ENCODE measurements at regions not wholly inside any gene's neighbourhood (a gene's known extent, or its start where the extent isn't known, plus 50 kb on each side); places are given as distances from the start of the nearest gene placed in this dataset.

DNA sequence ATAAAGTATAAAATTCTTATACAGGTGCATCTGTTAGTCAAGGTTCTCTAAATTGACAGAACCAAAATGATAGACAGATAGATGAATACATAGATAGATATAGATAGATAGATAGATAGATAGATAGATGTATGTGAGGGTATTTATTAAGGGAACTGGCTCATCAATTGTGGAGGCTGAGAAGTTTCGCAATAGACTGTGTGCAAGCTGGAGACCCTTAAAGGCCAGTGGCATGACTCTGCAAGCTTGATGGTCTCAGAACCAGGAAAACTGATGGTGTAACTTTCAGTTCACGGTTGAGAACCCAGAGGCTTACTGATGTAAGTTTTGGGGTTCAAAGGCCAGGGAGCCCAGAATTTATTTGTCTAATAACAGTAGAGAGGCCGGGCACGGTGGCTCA is 1123.7 kb upstream of the CADM2 start:
- no peak overlapping the region for H3K27ac Mint-ChIP-seq
- DNase-seq = no peak

DNA sequence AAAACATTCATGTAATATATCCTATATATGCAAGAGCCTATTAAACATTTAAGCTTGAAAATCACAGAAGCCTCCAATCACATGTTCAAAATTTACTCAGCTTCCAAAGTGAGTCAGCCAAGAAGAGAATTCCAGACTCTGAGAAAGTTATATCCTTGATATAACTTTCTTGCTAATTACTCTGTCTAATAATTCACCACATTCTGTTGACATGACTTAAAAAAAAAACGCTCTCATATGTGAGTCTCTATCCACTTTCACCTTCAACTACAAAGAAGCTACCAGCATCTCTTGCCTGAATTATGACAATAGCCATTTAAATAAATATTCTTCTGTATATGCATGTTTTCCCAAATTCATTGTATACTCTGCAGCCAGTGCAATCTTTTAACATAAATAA is 1116.3 kb upstream of the CADM2 start:
- no peak overlapping the region for H3K4me3 Mint-ChIP-seq
- no peak overlapping the region for H3K27ac Mint-ChIP-seq
- H3K9me3 Mint-ChIP-seq = peaks cover 0 to 5% (median 0%) of the 10 kb centered on the region in 7 donors
- H3K27me3 Mint-ChIP-seq = no peaks in the 10 kb centered on the region
- H3K4me1 Mint-ChIP-seq = no peaks in the 10 kb centered on the region
- DNase-seq (no peak), ATAC-seq (ENCODE audit: low read depth in 2 of 2) (no peak)
- H3K36me3 Mint-ChIP-seq = no peaks in the 10 kb centered on the region

More for the DNA sequence above, 1123.7 kb upstream of the CADM2 start:
- H3K4me1 Mint-ChIP-seq = no peaks in the 10 kb centered on the region
- ATAC-seq (ENCODE audit: low read depth in 2 of 2) = no peak
- no peaks in the 10 kb centered on the region for H3K36me3 Mint-ChIP-seq
- H3K4me3 Mint-ChIP-seq = no peak overlapping the region
- H3K27me3 Mint-ChIP-seq = no peaks in the 10 kb centered on the region
- H3K9me3 Mint-ChIP-seq = peaks cover 0 to 5% (median 0%) of the 10 kb centered on the region in 7 donors

DNA sequence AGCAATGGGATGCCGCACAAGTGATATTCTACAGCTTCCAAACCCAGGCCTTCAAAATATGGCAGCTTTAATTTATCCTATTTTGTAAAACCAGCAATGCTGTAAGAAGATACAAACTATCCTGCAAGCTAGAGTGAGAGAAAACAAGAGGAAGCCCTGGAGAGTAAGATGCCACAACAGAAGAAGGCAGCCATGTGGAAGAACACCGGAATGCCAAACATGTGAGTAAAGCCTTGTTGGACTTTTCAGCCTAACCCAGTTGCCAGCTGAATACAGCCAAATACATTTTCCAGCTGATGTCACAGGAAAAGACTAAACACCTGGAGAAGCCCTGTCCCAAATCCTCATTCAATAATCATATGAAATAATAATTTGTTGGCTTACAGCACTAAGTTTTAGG is 1115.1 kb upstream of the CADM2 start:
- Mint-ChIP-seq H3K4me3 (no peak overlapping the region), H3K27ac (no peak overlapping the region), H3K27me3 (no peaks in the 10 kb centered on the region), H3K4me1 (no peaks in the 10 kb centered on the region), H3K9me3 (peaks cover 0 to 5% (median 0%) of the 10 kb centered on the region in 7 donors), H3K36me3 (no peaks in the 10 kb centered on the region)
- no peak for DNase-seq
- ATAC-seq (ENCODE audit: low read depth in 2 of 2) = no peak

DNA sequence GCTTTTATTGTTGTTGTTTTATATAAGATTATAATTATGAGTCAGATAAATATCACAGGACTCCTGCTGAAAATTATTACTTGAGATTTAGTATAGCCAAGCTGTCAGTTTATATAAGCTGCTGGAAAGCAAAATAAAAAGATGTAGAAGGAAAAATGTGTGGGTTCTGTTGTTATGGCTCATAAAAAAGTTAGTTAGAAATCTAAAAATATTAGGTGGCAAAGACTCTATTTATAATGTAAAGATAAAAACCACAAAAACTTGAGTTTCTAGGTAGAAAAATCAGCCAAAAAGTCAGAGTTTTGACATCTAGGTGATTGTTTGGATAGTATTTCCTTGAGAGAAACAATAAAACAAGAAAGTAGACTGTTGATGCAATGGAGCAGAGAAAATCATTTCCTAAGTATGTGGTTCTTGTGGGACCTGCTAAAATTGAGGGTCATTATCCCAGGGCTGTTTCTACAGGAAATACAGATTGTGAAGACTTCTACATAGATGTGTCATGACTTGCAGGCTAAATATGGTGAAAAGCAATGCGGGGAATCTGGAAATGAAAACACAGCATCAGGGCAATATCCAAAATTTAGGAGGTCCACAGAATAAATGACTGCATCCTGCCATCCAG is 1109.6 kb upstream of the CADM2 start:
- DNase-seq (no peak), ATAC-seq (ENCODE audit: low read depth in 2 of 2) (no peak)
- H3K27ac Mint-ChIP-seq = no peak overlapping the region
- peaks cover 0 to 5% (median 0%) of the 10 kb centered on the region in 7 donors for H3K9me3 Mint-ChIP-seq
- no peaks in the 10 kb centered on the region for H3K27me3 Mint-ChIP-seq
- H3K4me3 Mint-ChIP-seq = no peak overlapping the region
- no peaks in the 10 kb centered on the region for H3K4me1 Mint-ChIP-seq
- H3K36me3 Mint-ChIP-seq = no peaks in the 10 kb centered on the region

DNA sequence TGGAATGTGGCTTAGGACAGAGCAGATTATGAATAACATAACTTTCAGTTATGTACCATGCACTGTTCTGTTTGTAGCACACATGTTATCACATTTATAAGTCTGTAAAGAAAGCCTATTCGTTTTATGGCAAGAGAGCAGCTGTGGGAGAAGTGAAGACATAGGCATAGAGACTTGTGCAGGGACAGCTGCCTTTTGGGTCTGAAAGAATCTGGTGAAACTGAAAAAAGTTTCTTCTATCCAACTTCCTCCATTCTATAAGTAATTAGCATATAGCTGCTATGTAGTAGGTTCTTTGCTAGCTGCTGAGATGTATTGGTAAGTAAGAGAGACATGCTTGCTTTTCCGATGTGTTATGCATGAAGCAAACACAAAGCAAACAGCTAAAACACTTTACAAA is 1095.4 kb upstream of the CADM2 start:
- Mint-ChIP-seq H3K9me3 (peaks cover 0 to 14% (median 4%) of the 10 kb centered on the region in 7 donors), H3K36me3 (no peaks in the 10 kb centered on the region), H3K4me1 (no peaks in the 10 kb centered on the region), H3K4me3 (no peak overlapping the region), H3K27ac (no peak overlapping the region), H3K27me3 (no peaks in the 10 kb centered on the region)
- ATAC-seq (ENCODE audit: low read depth in 2 of 2) = no peak
- DNase-seq = no peak

DNA sequence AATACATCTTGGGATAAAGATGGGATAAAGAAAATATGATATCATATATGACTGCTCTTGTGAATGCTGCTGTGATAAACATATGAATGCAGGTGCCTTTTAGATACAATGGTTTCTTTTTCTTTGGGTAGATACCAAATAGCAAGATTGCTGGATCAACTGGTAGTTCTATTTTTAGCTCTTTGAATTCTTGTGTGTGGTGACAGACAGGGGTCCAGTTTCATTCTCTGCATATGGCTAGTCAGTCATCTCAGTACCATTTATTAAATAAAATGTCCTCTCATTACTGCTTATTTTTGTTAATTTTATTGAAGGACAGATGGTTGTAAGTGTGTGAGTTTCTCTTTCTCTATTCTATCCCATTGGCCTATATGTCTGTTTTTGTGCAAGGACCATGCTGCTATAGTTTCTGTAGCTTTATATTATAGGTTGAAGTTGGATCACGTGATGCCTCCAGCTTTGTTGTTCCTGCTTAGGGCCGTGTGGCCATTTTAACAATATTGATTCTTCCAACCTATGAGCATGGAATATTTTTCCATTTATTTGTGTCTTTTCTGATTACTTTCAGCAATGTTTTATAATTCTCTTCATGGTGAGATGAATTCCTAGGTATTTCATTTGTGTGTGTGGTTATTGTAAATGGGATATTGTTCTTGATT is 1089.8 kb upstream of the CADM2 start:
- H3K27me3 Mint-ChIP-seq = no peaks in the 10 kb centered on the region
- no peaks in the 10 kb centered on the region for H3K4me1 Mint-ChIP-seq
- H3K36me3 Mint-ChIP-seq = no peaks in the 10 kb centered on the region
- H3K9me3 Mint-ChIP-seq = peaks cover 0 to 11% (median 3%) of the 10 kb centered on the region in 7 donors
- no peak overlapping the region for H3K27ac Mint-ChIP-seq
- H3K4me3 Mint-ChIP-seq = no peak overlapping the region
- DNase-seq (no peak), ATAC-seq (ENCODE audit: low read depth in 2 of 2) (no peak)

DNA sequence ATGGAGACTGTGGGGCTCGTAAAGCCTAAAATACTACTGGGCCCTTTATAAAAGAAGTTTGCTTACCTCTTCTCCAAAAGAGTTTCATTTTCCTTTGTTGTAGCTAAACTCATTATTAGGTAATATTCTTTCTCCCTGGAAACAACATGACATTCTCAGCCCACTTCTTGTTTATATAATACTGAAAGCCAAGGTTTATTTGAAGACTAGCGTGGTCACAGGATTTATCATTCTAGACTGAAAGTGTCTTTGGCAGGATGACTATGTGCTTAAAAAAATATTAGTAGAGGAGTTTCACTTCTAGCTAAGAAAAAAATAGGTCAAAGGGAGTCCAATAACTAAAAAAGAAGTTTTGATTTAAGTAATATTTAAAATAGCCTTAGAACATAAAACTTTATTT is 1085.2 kb upstream of the CADM2 start:
- no peak for ATAC-seq (ENCODE audit: low read depth in 2 of 2)

DNA sequence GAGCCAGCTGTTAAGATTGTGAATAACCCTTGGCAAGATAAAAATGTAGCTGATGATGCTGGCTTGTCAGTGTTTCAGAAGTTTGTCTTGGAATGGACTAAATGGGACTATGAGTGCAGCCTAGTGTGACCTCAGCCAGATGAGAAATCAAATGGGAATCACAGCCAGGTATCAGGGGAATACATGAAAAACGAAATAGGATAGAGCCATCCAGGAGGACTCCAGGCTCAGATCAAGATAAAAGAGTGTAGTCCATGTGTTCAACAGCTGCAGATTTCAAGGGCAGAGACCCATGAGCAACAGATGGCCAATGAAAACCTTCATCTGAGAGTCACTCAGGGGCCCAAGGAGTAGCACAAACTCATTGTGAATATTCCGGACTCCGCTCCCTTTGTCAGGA is 1080.9 kb upstream of the CADM2 start:
- H3K27ac Mint-ChIP-seq = no peak overlapping the region
- DNase-seq (no peak), ATAC-seq (ENCODE audit: low read depth in 2 of 2) (no peak)
- no peak overlapping the region for H3K4me3 Mint-ChIP-seq
- H3K27me3 Mint-ChIP-seq = no peaks in the 10 kb centered on the region
- H3K9me3 Mint-ChIP-seq = peaks cover 0 to 10% (median 3%) of the 10 kb centered on the region in 7 donors
- no peaks in the 10 kb centered on the region for H3K36me3 Mint-ChIP-seq
- H3K4me1 Mint-ChIP-seq = no peaks in the 10 kb centered on the region

More for the DNA sequence above, 1085.2 kb upstream of the CADM2 start:
- H3K4me1 Mint-ChIP-seq = no peaks in the 10 kb centered on the region
- DNase-seq = no peak
- H3K4me3 Mint-ChIP-seq = no peak overlapping the region
- H3K27me3 Mint-ChIP-seq = no peaks in the 10 kb centered on the region
- no peak overlapping the region for H3K27ac Mint-ChIP-seq
- H3K36me3 Mint-ChIP-seq = no peaks in the 10 kb centered on the region
- peaks cover 0 to 11% (median 4%) of the 10 kb centered on the region in 7 donors for H3K9me3 Mint-ChIP-seq

DNA sequence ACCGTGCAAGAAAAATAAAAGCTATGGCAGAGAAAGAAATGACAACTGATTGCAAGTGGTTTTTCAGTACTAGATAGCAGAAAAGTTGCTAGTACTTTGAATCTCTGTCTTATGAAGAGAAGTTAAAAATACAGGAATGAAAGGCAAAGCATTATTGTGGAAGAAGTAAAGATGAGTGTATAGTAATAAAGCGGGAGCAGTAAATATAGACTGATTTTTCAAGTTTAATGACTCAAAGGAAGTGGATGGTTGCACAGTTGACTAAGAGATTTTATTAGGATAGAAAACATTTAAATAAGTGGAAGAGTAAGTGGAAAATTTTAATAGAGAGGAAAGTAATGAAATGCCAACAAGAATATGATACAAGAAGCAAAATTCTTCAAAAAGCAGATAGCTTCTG is 1076.1 kb upstream of the CADM2 start:
- no peak for ATAC-seq (ENCODE audit: low read depth in 2 of 2)
- H3K27ac Mint-ChIP-seq = no peak overlapping the region
- no peak overlapping the region for H3K4me3 Mint-ChIP-seq
- peaks cover 0 to 4% (median 0%) of the 10 kb centered on the region in 7 donors for H3K9me3 Mint-ChIP-seq
- H3K27me3 Mint-ChIP-seq = no peaks in the 10 kb centered on the region
- H3K36me3 Mint-ChIP-seq = no peaks in the 10 kb centered on the region
- no peak for DNase-seq
- H3K4me1 Mint-ChIP-seq = no peaks in the 10 kb centered on the region

DNA sequence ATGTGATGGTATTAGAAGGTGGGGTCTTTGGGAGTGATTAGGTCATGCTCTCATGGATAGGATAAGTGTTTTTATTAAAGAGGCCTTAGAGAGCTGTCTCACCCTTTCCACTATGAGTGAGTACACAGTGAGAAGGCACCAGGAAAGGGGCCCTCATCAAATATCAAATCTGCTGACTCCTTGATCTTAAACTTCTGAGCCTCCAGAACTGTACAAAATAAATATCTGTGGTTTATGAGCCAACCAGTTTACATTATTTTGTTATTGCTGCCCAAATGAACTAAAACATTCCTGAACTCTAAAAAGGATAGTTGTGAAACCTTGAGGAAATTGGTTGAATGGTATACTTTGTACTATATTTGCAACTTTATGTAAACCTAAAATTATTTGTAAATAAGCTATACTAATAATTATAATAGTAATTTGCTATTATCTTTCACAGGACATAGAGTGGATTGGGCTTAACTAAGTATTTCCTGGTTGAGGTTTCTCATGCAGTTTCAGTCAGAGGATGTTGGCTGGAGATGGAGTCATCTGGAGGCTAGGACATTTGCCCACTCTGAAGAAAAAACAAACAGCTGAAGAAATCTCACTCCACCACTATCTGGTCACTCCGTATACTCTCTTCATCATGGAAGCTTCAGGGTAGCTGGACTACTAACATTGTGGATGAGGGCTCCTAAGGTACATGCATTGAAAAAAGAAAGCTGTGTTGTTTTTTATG is 1068.6 kb upstream of the CADM2 start:
- Mint-ChIP-seq H3K27me3 (no peaks in the 10 kb centered on the region), H3K4me3 (no peak overlapping the region), H3K36me3 (no peaks in the 10 kb centered on the region), H3K4me1 (no peaks in the 10 kb centered on the region), H3K9me3 (peaks cover 0 to 8% (median 0%) of the 10 kb centered on the region in 7 donors), H3K27ac (no peak overlapping the region)
- ATAC-seq (ENCODE audit: low read depth in 2 of 2) (no peak), DNase-seq (no peak)

DNA sequence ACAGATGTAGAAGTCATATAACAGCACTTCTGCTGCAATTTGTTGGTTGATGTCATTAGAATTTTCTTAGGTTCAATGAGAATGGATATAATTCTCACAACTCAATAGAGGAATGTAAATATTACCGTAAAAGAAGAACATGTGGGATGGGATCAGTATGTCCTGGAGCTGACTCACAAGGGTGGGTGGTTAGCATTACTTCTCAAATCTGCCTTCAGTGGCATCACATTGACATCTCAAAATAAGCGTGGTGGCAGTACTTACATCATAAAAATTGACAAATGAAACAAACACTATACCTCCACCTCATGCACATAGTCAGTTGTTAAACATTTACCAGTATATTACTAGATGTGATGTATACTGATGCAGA is 1068.0 kb upstream of the CADM2 start:
- ATAC-seq (ENCODE audit: low read depth in 2 of 2) (no peak), DNase-seq (no peak)
- Mint-ChIP-seq H3K9me3 (peaks cover 0 to 11% (median 2%) of the 10 kb centered on the region in 7 donors), H3K27ac (no peak overlapping the region), H3K4me3 (no peak overlapping the region), H3K36me3 (no peaks in the 10 kb centered on the region), H3K27me3 (no peaks in the 10 kb centered on the region), H3K4me1 (no peaks in the 10 kb centered on the region)

DNA sequence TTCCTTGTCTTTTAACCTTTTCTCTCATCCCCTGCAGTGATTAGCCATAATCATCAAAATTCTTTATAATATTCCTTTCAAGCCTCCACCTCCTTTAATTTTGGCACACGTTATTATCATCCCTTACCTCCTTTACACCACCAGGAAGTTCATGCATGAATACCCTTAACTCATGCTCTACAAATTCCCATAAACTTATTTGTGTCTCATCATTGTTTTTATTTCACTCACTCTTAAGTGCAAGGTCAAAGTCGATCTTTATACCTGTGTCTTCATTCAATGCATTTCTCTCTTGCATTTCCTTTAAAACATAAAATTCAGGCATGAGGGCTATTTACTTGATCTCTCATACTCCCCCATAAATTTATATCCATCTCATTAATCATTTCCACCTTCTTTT is 1064.6 kb upstream of the CADM2 start:
- Mint-ChIP-seq H3K27me3 (no peaks in the 10 kb centered on the region), H3K4me3 (no peak overlapping the region), H3K9me3 (peaks cover 0 to 11% (median 2%) of the 10 kb centered on the region in 7 donors), H3K4me1 (no peaks in the 10 kb centered on the region), H3K27ac (no peak overlapping the region), H3K36me3 (no peaks in the 10 kb centered on the region)
- ATAC-seq (ENCODE audit: low read depth in 2 of 2) (no peak), DNase-seq (no peak)

DNA sequence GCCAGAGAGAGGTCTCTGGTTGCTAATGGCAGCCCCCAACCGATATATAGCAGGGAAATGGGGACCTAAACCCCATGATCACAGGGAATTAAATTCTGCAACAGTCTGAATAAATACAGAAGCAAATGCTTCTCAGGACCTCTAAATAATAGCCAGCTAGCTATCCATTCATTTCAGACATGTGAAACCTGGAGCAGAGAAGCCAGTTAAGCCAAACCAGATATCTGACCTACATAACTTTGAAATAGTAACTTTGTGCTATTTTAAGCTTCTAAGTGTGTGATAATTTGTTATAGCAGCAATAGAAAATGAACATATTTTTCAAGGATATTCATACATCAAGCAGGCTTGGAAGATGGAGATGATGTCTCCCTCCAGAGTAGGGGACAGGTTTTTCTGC is 1062.9 kb upstream of the CADM2 start:
- H3K27ac Mint-ChIP-seq = no peak overlapping the region
- H3K36me3 Mint-ChIP-seq = no peaks in the 10 kb centered on the region
- H3K9me3 Mint-ChIP-seq = peaks cover 0 to 10% (median 2%) of the 10 kb centered on the region in 7 donors
- no peak for DNase-seq
- H3K27me3 Mint-ChIP-seq = no peaks in the 10 kb centered on the region
- no peaks in the 10 kb centered on the region for H3K4me1 Mint-ChIP-seq
- no peak overlapping the region for H3K4me3 Mint-ChIP-seq
- ATAC-seq (ENCODE audit: low read depth in 2 of 2) = no peak

Measured in naive B cell (primary cell).